ENCODE measurements at regions not wholly inside any gene's neighbourhood (a gene's known extent, or its start where the extent isn't known, plus 50 kb on each side); places are given as distances from the start of the nearest gene placed in this dataset.

- TF ChIP-seq CTCF (IDR thresholded peaks at IDR 0.05; ENCODE audit: insufficient read depth, low read length), result no peak
- TF ChIP-seq SPI1 (IDR thresholded peaks at IDR 0.05; ENCODE audit: borderline replicate concordance, low read depth), result no peak
- no peak for TF ChIP-seq POLR2AphosphoS5 (IDR thresholded peaks at IDR 0.05; ENCODE audit: low read depth)
- no peak for TF ChIP-seq REST (IDR thresholded peaks at IDR 0.05; ENCODE audit: insufficient replicate concordance, low read depth)
Measured at GRCh38 chr5:175598774-175599173, 59.1 kb upstream of the HRH2 start.
